Nephron progenitor cell (in vitro differentiated cells): ENCODE measurements at regions not wholly inside any gene's neighbourhood (a gene's known extent, or its start where the extent isn't known, plus 50 kb on each side); places are given as distances from the start of the nearest gene placed in this dataset.

Experiments
- DNase-seq: peaks from one replicate; pipeline ENCODE4 v3.0.0; 2021
- H3K27ac Mint-ChIP-seq: 2 replicates; pipeline ENCODE4 v1.8.0; 2021; ENCODE audit warnings: mild to moderate bottlenecking, moderate library complexity, mixed read lengths
- H3K27me3 Mint-ChIP-seq: 2 replicates; pipeline ENCODE4 v1.8.0; 2021; ENCODE audit warnings: mild to moderate bottlenecking, low read depth, mixed read lengths; ENCODE audit not compliant: poor library complexity
- H3K36me3 Mint-ChIP-seq: 2 replicates; pipeline ENCODE4 v1.8.0; 2021; ENCODE audit warnings: low read depth, mixed read lengths
- H3K4me1 Mint-ChIP-seq: 2 replicates; pipeline ENCODE4 v1.8.0; 2021; ENCODE audit warnings: mixed read lengths
- H3K4me3 Mint-ChIP-seq: 2 replicates; pipeline ENCODE4 v1.8.0; 2021; ENCODE audit warnings: mild to moderate bottlenecking, moderate library complexity, mixed read lengths
- H3K9me3 Mint-ChIP-seq: 2 replicates; pipeline ENCODE4 v1.8.0; 2021; ENCODE audit warnings: mild to moderate bottlenecking, moderate library complexity, mixed read lengths
- TF ChIP-seq, protein P1 (sequence below): fragments of 200-600 bp; sonication (generic); IDR thresholded peaks from 2 replicates; pipeline ENCODE4 v1.5.0; 2021; ENCODE audit warnings: antibody characterized with exemption

DNA sequence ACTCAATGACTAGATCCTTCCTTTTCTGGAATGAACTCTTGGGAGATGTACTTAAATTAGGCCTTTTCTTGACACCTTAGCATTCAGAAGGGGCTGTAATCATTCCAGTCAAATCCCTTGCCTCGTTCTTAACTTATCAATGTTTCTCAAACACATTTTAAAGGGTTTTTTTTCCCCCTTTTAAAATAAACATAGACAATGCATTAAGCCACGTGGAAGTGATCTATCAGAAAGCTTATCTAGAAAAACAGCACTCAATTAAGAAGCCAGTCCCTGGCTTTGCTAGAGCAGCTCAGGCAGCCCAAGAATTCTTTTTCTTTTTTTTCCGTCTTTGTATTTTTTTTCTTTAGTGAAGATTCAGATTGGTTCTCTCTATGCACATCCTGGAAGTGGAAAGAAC lies 118.2 kb downstream of the PCDH7 start:
- Mint-ChIP-seq H3K36me3 (no peaks in the 10 kb centered on the region), H3K4me1 (peaks cover 46% of the 10 kb centered on the region), H3K9me3 (no peaks in the 10 kb centered on the region), H3K27ac (no peak overlapping the region), H3K4me3 (no peak overlapping the region), H3K27me3 (no peaks in the 10 kb centered on the region)
- DNase-seq = no peak
- TF ChIP-seq, protein P1, sequence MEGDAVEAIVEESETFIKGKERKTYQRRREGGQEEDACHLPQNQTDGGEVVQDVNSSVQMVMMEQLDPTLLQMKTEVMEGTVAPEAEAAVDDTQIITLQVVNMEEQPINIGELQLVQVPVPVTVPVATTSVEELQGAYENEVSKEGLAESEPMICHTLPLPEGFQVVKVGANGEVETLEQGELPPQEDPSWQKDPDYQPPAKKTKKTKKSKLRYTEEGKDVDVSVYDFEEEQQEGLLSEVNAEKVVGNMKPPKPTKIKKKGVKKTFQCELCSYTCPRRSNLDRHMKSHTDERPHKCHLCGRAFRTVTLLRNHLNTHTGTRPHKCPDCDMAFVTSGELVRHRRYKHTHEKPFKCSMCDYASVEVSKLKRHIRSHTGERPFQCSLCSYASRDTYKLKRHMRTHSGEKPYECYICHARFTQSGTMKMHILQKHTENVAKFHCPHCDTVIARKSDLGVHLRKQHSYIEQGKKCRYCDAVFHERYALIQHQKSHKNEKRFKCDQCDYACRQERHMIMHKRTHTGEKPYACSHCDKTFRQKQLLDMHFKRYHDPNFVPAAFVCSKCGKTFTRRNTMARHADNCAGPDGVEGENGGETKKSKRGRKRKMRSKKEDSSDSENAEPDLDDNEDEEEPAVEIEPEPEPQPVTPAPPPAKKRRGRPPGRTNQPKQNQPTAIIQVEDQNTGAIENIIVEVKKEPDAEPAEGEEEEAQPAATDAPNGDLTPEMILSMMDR = no peak

DNA sequence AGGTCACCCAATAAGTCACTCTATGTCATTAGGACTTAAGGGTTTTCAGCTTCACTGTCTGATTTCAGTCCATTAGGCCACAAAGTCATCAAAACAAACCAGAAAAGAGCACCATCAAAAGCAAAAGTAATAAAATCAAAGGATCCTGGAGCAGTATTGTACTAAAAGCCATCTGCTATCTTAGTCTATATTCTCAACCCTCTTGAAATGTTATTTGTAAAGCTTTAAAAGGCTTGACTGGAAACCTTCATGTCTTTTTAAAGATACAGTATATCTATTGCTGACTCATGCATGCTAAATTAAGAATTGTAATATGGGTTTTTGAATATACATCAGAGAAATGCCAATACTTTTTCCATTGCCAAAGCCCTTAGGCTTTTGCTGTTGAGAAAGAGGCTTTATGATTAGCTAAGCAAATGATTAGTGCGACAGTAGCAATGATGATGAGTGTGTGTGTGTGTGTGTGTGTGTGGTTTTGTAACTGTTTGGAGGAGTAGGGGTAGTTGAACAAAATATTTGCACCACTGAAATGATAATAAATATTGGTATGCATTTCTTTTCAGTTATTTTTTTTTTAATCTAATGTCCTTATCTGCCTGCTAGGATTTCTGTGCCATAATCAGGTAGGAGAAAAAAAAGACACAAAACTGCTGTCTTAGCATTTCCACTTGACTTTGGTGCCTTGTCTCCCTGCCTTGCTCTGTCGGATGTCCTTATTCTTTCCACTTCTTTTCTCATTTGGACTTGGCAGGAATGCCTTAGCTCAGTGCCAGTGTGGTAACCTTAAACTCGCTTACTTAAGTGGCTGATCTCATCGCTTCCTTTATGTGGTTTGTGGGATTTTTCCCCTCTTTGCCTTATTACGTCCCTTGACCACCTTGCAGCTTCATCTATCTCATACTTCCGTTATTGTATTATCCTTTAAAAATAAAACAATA lies 119.7 kb downstream of the PCDH7 start:
- DNase-seq = no peak
- Mint-ChIP-seq H3K4me1 (peaks cover 50% of the 10 kb centered on the region), H3K36me3 (no peaks in the 10 kb centered on the region), H3K27ac (peak overlapping the region; percentile 20), H3K4me3 (no peak overlapping the region), H3K27me3 (no peaks in the 10 kb centered on the region), H3K9me3 (no peaks in the 10 kb centered on the region)
- TF ChIP-seq, protein P1 = no peak

GRCh38 chr4:30840571-30840970 lies 120.4 kb downstream of the PCDH7 start:
- no peak for DNase-seq
- TF ChIP-seq, protein P1 = no peak
- Mint-ChIP-seq H3K4me3 (no peak overlapping the region), H3K4me1 (peaks cover 50% of the 10 kb centered on the region), H3K9me3 (no peaks in the 10 kb centered on the region), H3K27ac (no peak overlapping the region), H3K36me3 (no peaks in the 10 kb centered on the region), H3K27me3 (no peaks in the 10 kb centered on the region)

GRCh38 chr4:30842142-30842541 lies 122.0 kb downstream of the PCDH7 start:
- H3K9me3 Mint-ChIP-seq = no peaks in the 10 kb centered on the region
- H3K27ac Mint-ChIP-seq = no peak overlapping the region
- H3K4me3 Mint-ChIP-seq = no peak overlapping the region
- peaks cover 37% of the 10 kb centered on the region for H3K4me1 Mint-ChIP-seq
- H3K36me3 Mint-ChIP-seq = no peaks in the 10 kb centered on the region
- no peak for DNase-seq
- H3K27me3 Mint-ChIP-seq = no peaks in the 10 kb centered on the region
- TF ChIP-seq, protein P1 = no peak

DNA sequence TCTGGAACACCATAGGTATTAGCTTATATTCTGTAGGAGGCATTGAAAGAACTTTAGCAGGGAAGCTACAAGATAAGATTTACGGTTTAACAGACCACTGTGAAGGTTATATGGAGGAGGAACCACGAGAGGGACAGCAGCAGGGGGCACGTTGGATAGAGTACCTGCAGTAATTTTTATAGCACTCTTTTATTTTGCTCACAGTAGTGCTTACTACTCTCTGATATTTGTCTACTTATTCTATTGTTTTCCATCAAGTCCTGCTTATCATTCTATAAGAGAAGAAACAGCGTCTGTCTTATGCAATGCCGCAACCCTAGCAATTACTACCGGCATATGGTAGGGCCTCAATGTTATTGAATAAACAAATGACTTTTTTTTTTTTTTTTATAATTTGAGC lies 122.5 kb downstream of the PCDH7 start:
- Mint-ChIP-seq H3K9me3 (no peaks in the 10 kb centered on the region), H3K27ac (no peak overlapping the region), H3K27me3 (no peaks in the 10 kb centered on the region), H3K4me1 (peaks cover 33% of the 10 kb centered on the region), H3K36me3 (no peaks in the 10 kb centered on the region), H3K4me3 (no peak overlapping the region)
- DNase-seq = no peak
- TF ChIP-seq, protein P1 = no peak
